ENCODE measurements at regions not wholly inside any gene's neighbourhood (a gene's known extent, or its start where the extent isn't known, plus 50 kb on each side); places are given as distances from the start of the nearest gene placed in this dataset.

GRCh38 chr3:25099666-25100065 lies 328.4 kb upstream of the RARB start (continued):
- TF ChIP-seq TAF7 (optimal IDR thresholded peaks at IDR 0.05; ENCODE audit: borderline replicate concordance, low read depth, low read length) (no peak), RBBP5 (IDR thresholded peaks at IDR 0.05; ENCODE audit: borderline replicate concordance, low read depth, low read length) (no peak), E2F6 (IDR thresholded peaks at IDR 0.05) (no peak)

Data from H1 (cell line).